ENCODE measurements at regions not wholly inside any gene's neighbourhood (a gene's known extent, or its start where the extent isn't known, plus 50 kb on each side); places are given as distances from the start of the nearest gene placed in this dataset.

DNA sequence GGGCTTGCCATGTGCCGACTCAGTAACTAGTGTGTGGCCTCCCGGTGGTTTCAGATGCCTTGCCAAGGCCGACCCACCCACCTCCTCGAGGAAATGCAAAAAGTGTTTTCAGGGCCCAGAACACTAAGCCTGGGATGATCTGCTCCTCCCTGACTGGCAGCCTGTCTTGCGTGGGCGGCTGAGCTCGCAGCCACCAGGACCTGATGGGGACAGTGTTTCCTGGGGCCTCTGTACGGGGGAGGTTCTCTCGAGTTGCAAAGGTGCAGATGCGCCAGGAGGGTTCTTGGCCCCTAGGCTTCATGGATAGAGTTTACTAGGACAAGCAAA is 85.2 kb downstream of the GLI2 start:
- 47 to 57% methylated on average over 10 of the region's 10 CpGs for WGBS, 2 experiments (ENCODE audit: insufficient coverage in 2 of 2)
- H3K4me1 ChIP-seq (ENCODE audit: control insufficient read depth, insufficient read depth, low read length, poor library complexity, severe bottlenecking): peaks cover 39% of the 10 kb centered on the region
- no peaks in the 10 kb centered on the region for H3K9me3 ChIP-seq (ENCODE audit: control insufficient read depth, low read length)
- H3K4me3 ChIP-seq (ENCODE audit: extremely low read depth, insufficient read depth, low read length, poor library complexity, severe bottlenecking): no peak overlapping the region
- H3K36me3 ChIP-seq (ENCODE audit: control insufficient read depth, insufficient read depth, low read length): peaks cover 36% of the 10 kb centered on the region
- no peak overlapping the region for H3K27ac ChIP-seq (ENCODE audit: low read depth, low read length, severe bottlenecking)

DNA sequence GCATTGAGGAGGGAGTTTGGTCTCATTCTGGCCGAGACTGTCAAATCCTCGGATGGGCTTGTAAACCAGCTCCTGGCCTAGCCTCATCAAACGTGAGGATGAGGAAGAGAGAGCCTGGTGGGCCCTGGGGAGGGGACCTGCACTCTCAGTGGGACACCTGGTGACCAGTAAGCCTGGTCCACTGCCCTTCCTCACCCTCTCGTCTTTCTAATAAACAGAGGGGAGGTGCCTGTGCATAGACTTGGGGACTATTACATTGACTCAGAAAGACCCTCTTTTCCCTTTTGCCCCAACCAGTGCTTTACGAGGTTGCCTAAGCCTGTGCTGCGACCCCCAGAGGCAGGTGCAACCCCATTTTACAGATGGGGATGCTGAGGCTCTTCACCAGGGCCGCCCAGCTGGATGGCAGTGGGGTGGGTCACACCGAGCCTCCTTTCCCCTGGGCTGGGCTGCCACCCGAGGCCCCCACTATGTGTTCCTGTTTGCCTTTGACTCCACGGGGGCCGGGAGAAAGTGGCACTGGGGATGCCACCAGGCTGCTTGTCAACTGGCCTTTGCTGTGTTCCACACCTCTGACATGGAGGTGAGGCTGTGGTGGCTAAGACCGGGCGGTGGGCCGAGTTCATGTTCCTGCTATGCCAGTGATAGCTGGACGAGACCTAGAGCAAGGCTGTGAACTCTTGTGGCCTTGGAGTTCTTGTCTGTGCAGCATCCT is 85.9 kb downstream of the GLI2 start:
- Histone ChIP-seq H3K36me3 (ENCODE audit: control insufficient read depth, insufficient read depth, low read length) (peaks cover 38% of the 10 kb centered on the region), H3K9me3 (ENCODE audit: control insufficient read depth, low read length) (no peaks in the 10 kb centered on the region), H3K4me3 (ENCODE audit: extremely low read depth, insufficient read depth, low read length, poor library complexity, severe bottlenecking) (no peak overlapping the region), H3K27ac (ENCODE audit: low read depth, low read length, severe bottlenecking) (no peak overlapping the region), H3K4me1 (ENCODE audit: control insufficient read depth, insufficient read depth, low read length, poor library complexity, severe bottlenecking) (peaks cover 44% of the 10 kb centered on the region)
- 92% methylated on average over 14 to 15 of the region's 15 CpGs for WGBS, 2 experiments (ENCODE audit: insufficient coverage in 2 of 2)

DNA sequence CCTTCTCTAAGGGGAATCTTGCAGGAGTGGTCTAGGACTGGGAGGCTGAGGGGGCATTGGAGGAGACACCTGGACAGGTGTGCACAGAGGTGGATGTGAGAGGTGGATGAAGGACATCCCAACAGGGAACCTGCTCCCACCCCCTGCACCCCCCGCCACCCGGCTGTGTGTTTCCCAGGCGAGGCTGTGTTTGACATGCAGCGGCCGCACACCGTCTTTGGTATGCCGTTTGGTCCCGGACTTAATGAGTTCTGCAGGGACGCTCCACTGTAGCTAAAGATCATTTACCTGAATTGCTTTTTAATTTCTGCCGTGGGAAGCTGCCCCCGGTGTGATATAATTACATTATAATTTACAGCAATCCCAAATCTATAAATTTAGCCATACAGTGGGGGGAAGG is 87.3 kb downstream of the GLI2 start:
- Histone ChIP-seq H3K9me3 (ENCODE audit: control insufficient read depth, low read length) (no peaks in the 10 kb centered on the region), H3K36me3 (ENCODE audit: control insufficient read depth, insufficient read depth, low read length) (peaks cover 43% of the 10 kb centered on the region), H3K4me1 (ENCODE audit: control insufficient read depth, insufficient read depth, low read length, poor library complexity, severe bottlenecking) (peaks cover 43% of the 10 kb centered on the region), H3K27ac (ENCODE audit: low read depth, low read length, severe bottlenecking) (no peak overlapping the region), H3K4me3 (ENCODE audit: extremely low read depth, insufficient read depth, low read length, poor library complexity, severe bottlenecking) (no peak overlapping the region)
- WGBS, 2 experiments (ENCODE audit: insufficient coverage in 2 of 2): 90 to 91% methylated on average over 8 to 9 of the region's 11 CpGs

DNA sequence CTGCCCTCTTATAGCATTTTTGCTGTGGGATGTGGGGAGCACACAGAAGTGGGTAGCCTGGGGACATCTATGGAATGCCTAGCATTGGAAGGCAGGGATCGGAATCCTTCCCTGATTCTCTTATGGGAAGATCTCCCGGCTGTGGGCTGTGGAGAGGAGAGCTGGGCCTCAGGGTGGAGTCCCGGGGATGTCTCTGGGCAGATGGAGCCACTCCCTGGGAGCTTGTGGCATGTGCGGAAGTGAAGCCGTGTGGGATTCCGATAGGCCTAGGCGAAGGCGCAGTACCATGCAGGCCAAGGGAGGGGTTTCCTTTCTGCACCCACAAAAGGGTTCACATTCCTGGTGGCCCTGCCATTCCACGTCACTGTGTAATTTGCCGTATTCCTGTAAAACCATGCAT is 87.9 kb downstream of the GLI2 start:
- peaks cover 45% of the 10 kb centered on the region for H3K36me3 ChIP-seq (ENCODE audit: control insufficient read depth, insufficient read depth, low read length)
- 96 to 100% methylated on average over 8 of the region's 10 CpGs for WGBS, 2 experiments (ENCODE audit: insufficient coverage in 2 of 2)

DNA sequence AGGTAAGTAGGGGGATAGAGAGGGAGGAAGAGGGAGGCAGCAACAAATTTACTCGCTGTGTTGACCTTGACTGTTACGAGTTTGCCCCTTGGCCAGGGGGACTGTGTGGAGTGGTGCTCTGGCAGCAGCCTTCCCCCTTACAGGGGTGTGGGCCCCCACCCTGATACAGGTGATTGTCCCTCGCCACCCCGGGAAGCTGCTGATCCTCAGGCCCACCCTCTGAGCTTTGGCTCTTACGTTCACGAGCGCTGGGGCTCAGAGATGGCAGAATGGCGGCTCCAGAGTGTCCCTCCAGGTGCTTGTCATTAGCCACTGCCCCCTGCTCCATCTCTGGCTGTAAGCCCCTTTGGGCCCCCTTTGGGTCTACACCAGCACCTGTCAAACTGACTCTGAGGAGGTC is 88.6 kb downstream of the GLI2 start:
- WGBS, 2 experiments (ENCODE audit: insufficient coverage in 2 of 2): 94% methylated on average over 6 to 8 of the region's 8 CpGs
- Histone ChIP-seq H3K27ac (ENCODE audit: low read depth, low read length, severe bottlenecking) (no peak overlapping the region), H3K4me1 (ENCODE audit: control insufficient read depth, insufficient read depth, low read length, poor library complexity, severe bottlenecking) (peaks cover 31% of the 10 kb centered on the region), H3K36me3 (ENCODE audit: control insufficient read depth, insufficient read depth, low read length) (peaks cover 49% of the 10 kb centered on the region), H3K4me3 (ENCODE audit: extremely low read depth, insufficient read depth, low read length, poor library complexity, severe bottlenecking) (no peak overlapping the region), H3K9me3 (ENCODE audit: control insufficient read depth, low read length) (no peaks in the 10 kb centered on the region)

More for the DNA sequence above, 87.9 kb downstream of the GLI2 start:
- H3K4me3 ChIP-seq (ENCODE audit: extremely low read depth, insufficient read depth, low read length, poor library complexity, severe bottlenecking): no peak overlapping the region
- H3K9me3 ChIP-seq (ENCODE audit: control insufficient read depth, low read length): no peaks in the 10 kb centered on the region
- H3K4me1 ChIP-seq (ENCODE audit: control insufficient read depth, insufficient read depth, low read length, poor library complexity, severe bottlenecking): peaks cover 36% of the 10 kb centered on the region
- no peak overlapping the region for H3K27ac ChIP-seq (ENCODE audit: low read depth, low read length, severe bottlenecking)

DNA sequence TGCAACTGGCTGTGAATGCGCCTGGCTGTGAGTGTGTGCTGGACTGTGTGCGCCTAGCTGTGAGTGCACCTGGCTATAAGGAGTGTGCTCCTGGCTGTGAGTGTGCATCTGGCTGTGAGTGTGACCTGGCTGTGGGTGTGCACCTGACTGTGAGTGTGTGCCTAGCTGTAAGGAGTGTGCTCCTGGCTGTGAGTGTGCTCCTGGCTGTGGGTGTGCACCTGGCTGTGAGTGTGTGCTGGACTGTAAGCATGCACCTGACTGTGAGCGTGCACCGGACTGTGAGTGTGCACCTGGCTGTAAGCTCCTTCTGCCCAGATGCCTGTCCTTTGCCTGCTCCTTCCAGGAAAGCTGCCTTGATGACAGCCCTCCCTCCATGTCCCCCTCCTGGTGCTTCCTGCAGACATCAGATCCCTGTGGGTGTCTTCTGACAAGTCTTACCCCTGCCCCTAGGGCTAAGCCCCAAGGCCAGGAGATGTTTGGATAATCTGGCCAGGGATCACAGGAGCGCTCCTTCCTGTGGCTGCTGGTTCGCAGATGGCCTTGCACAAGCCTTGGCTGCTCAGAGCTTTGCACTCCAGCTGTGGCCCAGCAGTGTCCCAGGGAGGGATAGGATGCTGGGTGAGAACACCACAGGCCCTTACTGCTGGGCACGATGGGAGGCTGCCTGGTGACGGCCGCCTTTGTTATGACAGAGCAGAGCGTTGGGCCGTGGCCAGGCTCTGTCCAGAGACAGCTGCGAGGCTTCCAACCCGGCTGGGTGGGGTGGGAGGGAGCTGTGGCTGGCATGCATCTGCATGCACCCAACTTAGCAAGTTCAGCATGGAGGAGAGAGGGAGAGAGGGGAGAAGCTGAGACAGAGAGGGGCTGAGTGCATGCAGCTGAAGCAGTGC is 89.9 kb downstream of the GLI2 start:
- Histone ChIP-seq H3K4me1 (ENCODE audit: control insufficient read depth, insufficient read depth, low read length, poor library complexity, severe bottlenecking) (peaks cover 19% of the 10 kb centered on the region), H3K9me3 (ENCODE audit: control insufficient read depth, low read length) (no peaks in the 10 kb centered on the region), H3K27ac (ENCODE audit: low read depth, low read length, severe bottlenecking) (no peak overlapping the region), H3K36me3 (ENCODE audit: control insufficient read depth, insufficient read depth, low read length) (peaks cover 49% of the 10 kb centered on the region), H3K4me3 (ENCODE audit: extremely low read depth, insufficient read depth, low read length, poor library complexity, severe bottlenecking) (no peak overlapping the region)
- 71 to 74% methylated on average over 10 to 13 of the region's 13 CpGs for WGBS, 2 experiments (ENCODE audit: insufficient coverage in 2 of 2)

DNA sequence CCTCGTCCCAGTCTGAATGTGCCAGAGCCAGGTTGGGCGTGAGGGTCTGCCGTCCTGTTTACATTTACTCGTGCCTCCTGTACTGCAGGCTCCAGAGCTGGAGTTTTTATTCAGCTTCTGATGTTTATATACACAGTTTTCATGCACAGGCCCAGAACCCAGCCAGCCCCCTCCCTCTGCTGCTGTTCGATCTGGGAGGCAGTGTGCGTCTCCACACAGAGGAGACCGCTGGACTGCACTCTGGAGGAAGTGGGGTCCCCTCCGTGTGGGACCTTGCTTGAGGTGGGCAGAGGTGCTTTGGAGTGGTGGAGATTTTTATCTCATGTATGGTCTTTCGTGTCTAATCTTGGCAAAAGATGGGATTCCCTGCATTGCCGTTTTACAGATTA is 90.6 kb downstream of the GLI2 start:
- no peak overlapping the region for H3K4me3 ChIP-seq (ENCODE audit: extremely low read depth, insufficient read depth, low read length, poor library complexity, severe bottlenecking)
- no peaks in the 10 kb centered on the region for H3K9me3 ChIP-seq (ENCODE audit: control insufficient read depth, low read length)
- H3K4me1 ChIP-seq (ENCODE audit: control insufficient read depth, insufficient read depth, low read length, poor library complexity, severe bottlenecking): peaks cover 14% of the 10 kb centered on the region
- no peak overlapping the region for H3K27ac ChIP-seq (ENCODE audit: low read depth, low read length, severe bottlenecking)
- 89 to 95% methylated on average over 6 to 9 of the region's 10 CpGs for WGBS, 2 experiments (ENCODE audit: insufficient coverage in 2 of 2)
- peaks cover 48% of the 10 kb centered on the region for H3K36me3 ChIP-seq (ENCODE audit: control insufficient read depth, insufficient read depth, low read length)

DNA sequence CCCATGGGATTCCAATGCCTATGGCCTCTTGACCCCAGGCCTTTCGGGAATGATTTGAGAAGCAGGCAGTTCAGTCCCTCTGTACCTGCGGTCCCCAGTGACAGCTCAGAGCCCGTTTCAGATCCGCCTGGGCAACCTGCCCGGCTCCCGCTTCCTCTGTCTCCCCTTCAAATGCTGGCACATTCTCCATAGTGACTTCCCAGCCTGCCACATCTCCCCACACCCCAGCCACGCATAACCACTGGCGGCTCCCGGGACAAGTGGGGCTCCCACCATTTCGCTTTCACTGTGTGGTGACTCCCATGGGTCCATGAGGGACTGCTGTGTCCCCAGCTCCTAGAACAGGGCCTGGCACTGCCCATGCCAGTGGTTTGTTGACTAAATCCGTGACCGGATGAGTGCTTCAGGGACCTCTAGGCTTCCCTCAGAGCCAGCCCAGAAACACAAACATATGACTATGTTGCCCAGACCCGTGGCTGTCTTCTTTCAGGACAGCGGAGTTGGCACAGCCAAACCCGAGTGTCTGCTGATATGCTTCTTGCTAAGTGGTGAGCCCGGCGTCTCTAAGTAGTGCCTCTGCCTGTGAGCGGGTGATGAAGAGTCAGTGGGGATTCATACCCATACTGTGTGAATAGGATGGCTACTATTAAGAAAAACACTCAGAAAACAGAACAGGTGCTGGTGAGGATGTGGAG is 91.2 kb downstream of the GLI2 start:
- 95% methylated on average over 15 of the region's 18 CpGs for WGBS, 2 experiments (ENCODE audit: insufficient coverage in 2 of 2)
- H3K27ac ChIP-seq (ENCODE audit: low read depth, low read length, severe bottlenecking): no peak overlapping the region
- no peaks in the 10 kb centered on the region for H3K9me3 ChIP-seq (ENCODE audit: control insufficient read depth, low read length)
- peaks cover 44% of the 10 kb centered on the region for H3K36me3 ChIP-seq (ENCODE audit: control insufficient read depth, insufficient read depth, low read length)
- no peak overlapping the region for H3K4me3 ChIP-seq (ENCODE audit: extremely low read depth, insufficient read depth, low read length, poor library complexity, severe bottlenecking)
- H3K4me1 ChIP-seq (ENCODE audit: control insufficient read depth, insufficient read depth, low read length, poor library complexity, severe bottlenecking): peaks cover 14% of the 10 kb centered on the region

DNA sequence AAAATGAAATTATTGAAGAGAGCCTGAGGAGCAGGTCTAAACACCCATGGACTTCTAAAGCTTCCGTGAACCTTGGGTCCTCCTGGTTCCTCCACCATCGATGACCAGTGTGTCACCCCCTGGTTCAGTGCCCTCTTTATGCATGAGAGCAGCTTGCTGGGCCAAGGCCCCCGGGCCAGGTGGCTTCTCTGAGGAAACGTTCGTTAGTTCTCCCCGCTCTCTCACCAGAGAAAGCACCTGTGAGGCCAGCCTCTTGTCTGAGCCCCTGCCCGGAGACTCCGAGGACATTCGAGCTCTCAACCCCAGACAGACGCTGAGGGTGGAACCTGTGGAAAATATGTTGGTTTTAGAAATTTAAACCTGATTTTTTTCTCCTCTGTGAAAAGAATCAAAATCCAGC is 92.4 kb downstream of the GLI2 start:
- 88 to 96% methylated on average over 9 to 10 of the region's 10 CpGs for WGBS, 2 experiments (ENCODE audit: insufficient coverage in 2 of 2)
- peaks cover 14% of the 10 kb centered on the region for H3K4me1 ChIP-seq (ENCODE audit: control insufficient read depth, insufficient read depth, low read length, poor library complexity, severe bottlenecking)
- H3K4me3 ChIP-seq (ENCODE audit: extremely low read depth, insufficient read depth, low read length, poor library complexity, severe bottlenecking): no peak overlapping the region
- peaks cover 41% of the 10 kb centered on the region for H3K36me3 ChIP-seq (ENCODE audit: control insufficient read depth, insufficient read depth, low read length)
- H3K27ac ChIP-seq (ENCODE audit: low read depth, low read length, severe bottlenecking): no peak overlapping the region
- no peaks in the 10 kb centered on the region for H3K9me3 ChIP-seq (ENCODE audit: control insufficient read depth, low read length)

DNA sequence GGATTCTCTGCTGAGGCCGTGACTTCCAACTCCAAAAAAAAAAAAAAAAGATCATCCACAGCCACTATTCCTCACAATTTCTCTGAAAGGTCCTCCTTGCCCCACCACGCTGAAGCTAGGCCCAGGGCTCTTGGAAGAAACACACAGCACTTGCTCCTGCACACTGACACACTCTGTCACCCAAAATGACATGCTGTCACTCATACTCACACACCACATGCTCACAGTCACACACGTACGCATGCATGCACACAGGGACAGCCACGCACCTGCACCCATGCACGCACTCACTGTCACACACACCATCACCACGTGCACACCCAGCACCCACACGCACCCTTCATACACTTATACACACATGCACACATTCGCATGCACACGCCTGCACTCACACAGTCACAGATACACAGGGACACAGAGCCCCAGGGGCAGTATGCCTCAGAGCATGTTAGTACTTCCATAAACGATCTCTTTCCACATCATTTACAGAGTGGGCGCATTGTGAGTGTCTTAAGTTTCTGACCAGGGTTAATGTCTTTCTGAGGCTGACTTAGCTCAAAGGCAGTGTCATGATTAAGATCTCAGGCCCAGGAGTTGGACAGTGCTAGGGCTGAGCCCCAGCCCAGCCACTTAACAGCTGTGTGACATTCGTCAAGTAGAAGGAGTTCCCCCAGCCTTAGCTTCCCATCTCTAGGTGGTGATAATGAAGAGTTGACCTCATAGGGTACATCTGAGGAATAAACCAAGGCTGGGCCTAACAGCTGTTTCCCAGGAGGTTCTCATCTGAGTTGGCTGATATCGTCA is 93.4 kb downstream of the GLI2 start:
- 93 to 100% methylated on average over 9 to 10 of the region's 14 CpGs for WGBS, 2 experiments (ENCODE audit: insufficient coverage in 2 of 2)
- Histone ChIP-seq H3K4me3 (ENCODE audit: extremely low read depth, insufficient read depth, low read length, poor library complexity, severe bottlenecking) (no peak overlapping the region), H3K27ac (ENCODE audit: low read depth, low read length, severe bottlenecking) (no peak overlapping the region), H3K4me1 (ENCODE audit: control insufficient read depth, insufficient read depth, low read length, poor library complexity, severe bottlenecking) (peaks cover 14% of the 10 kb centered on the region), H3K36me3 (ENCODE audit: control insufficient read depth, insufficient read depth, low read length) (peaks cover 42% of the 10 kb centered on the region), H3K9me3 (ENCODE audit: control insufficient read depth, low read length) (no peaks in the 10 kb centered on the region)
